ENCODE measurements at regions not wholly inside any gene's neighbourhood (a gene's known extent, or its start where the extent isn't known, plus 50 kb on each side); places are given as distances from the start of the nearest gene placed in this dataset.

DNA sequence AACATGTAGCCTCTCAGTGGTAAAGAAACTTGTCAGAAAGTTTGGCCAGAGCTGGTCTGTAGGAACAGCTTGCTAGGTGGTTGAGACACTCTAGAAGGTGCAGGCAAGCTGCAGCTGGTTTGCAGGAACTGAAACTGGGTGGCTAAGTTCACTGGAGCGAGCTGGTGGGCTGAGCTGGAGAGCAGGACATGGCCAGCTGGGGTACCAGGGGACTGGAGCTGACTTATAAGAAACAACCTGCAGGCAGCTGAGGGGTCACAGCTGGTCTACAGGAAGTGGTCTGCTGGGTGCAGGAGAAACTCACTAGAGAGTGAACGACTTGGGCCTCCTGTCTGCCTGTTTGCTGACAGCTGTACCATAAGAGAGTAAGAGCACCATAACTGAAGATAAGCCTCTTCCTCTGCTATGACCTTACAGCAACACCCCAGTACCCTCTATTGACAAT is 157.1 kb upstream of the LNX1 start:
- ChIA-PET POLR2A (no interaction called here), CTCF (interaction anchor here (1.0 kb wide), 1 partner anchor 17 kb away, joined by 3 read pairs; no protein-coding TSS in a partner anchor)
- ATAC-seq (no peak), DNase-seq (no peak)
- no peaks in the 10 kb centered on the region for H3K36me3 Mint-ChIP-seq (ENCODE audit: low read depth)
- H3K4me1 Mint-ChIP-seq (ENCODE audit: low read depth) = no peaks in the 10 kb centered on the region
- H3K4me3 Mint-ChIP-seq = no peak overlapping the region
- no peak overlapping the region for H3K27ac Mint-ChIP-seq
- H3K27me3 Mint-ChIP-seq (ENCODE audit: low read depth) = peaks cover 2% of the 10 kb centered on the region
- H3K9me3 Mint-ChIP-seq (ENCODE audit: insufficient read depth) = no peaks in the 10 kb centered on the region

GRCh38 chr4:53747401-53747800 is 156.1 kb upstream of the LNX1 start:
- ATAC-seq = no peak
- ChIA-PET CTCF (interaction anchor here (1.0 kb wide), 1 partner anchor 18 kb away, joined by 3 read pairs; no protein-coding TSS in a partner anchor), POLR2A (no interaction called here)
- Mint-ChIP-seq H3K36me3 (ENCODE audit: low read depth) (no peaks in the 10 kb centered on the region), H3K4me3 (no peak overlapping the region), H3K27ac (no peak overlapping the region), H3K27me3 (ENCODE audit: low read depth) (peaks cover 2% of the 10 kb centered on the region), H3K4me1 (ENCODE audit: low read depth) (no peaks in the 10 kb centered on the region), H3K9me3 (ENCODE audit: insufficient read depth) (no peaks in the 10 kb centered on the region)
- no peak for DNase-seq

DNA sequence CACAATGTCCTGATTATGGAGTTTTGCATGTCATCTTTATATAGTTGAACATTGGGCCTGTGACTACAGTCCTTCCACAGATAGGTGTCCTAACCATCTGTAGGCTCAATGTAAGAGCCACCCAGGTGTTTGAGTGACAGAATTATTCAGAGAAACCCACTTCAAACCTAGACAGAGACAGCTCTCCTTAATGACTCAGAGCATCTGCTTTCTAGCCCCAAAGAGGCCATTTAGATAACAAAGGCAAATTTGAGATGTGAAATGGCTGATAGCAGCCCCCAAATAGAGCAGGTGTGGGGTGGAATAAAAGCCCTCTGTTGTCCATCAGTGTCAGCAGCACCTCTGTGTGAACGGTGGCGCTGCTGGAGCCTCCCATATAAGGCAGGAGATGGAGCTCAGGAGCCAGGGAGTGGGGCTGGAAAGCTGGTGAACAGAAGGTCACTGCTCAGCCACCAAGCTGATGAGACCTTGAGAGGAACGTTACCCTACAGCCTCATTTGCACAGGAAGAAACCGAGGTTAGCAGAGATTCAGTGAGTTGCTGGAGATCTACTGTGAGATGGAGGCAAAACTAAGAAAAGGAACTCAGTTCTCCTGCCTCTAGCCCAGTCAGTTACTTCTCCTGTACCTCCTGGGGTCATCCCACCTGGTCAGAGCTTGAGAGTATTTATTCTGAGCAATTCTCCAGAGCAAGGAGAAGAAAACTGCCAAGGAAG is 153.3 kb upstream of the LNX1 start:
- peaks cover 2% of the 10 kb centered on the region for H3K27me3 Mint-ChIP-seq (ENCODE audit: low read depth)
- H3K4me1 Mint-ChIP-seq (ENCODE audit: low read depth) = no peaks in the 10 kb centered on the region
- H3K36me3 Mint-ChIP-seq (ENCODE audit: low read depth) = no peaks in the 10 kb centered on the region
- POLR2A ChIA-PET = no interaction called here
- no peaks in the 10 kb centered on the region for H3K9me3 Mint-ChIP-seq (ENCODE audit: insufficient read depth)
- DNase-seq = no peak
- H3K4me3 Mint-ChIP-seq = no peak overlapping the region
- ATAC-seq = no peak
- H3K27ac Mint-ChIP-seq = no peak overlapping the region
- CTCF ChIA-PET = no interaction called here

DNA sequence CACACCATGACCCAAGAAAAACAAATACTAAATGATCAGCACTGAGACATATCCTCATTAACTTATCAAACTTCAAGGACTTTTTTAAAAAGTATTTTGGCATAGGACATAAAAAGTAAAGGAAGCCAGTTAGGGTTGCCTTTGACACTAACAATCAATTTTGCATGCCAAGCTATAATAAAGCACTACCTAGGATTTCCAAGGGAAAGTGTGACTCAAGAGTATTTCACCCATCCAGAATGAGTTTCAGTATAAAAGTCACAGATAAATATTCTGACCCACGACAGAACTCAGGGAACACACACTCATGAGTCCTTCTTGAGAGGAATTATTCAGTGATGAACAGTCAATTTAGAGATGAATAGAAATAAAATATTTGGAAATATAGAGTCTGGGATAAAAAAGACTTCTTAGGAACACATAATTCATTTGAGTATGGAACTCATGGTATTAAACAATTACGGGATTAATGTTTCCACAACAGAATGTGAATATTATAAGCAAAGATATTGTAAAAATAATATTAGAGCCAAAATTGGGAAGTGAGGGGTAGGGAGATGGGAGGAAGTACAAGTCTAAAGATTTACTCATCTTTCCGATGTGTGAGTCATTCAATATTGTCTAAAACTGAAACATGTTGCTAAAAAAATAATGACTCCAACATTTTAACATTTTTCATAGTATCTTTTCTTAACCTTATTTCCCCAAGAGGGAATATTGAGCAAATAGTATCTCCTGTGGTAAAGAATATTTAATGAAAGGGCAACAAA is 143.5 kb upstream of the LNX1 start:
- H3K36me3 Mint-ChIP-seq (ENCODE audit: low read depth) = no peaks in the 10 kb centered on the region
- H3K4me3 Mint-ChIP-seq = no peak overlapping the region
- no peaks in the 10 kb centered on the region for H3K27me3 Mint-ChIP-seq (ENCODE audit: low read depth)
- ChIA-PET POLR2A (no interaction called here), CTCF (no interaction called here)
- ATAC-seq (no peak), DNase-seq (no peak)
- no peak overlapping the region for H3K27ac Mint-ChIP-seq
- H3K9me3 Mint-ChIP-seq (ENCODE audit: insufficient read depth) = peaks cover 4% of the 10 kb centered on the region
- no peaks in the 10 kb centered on the region for H3K4me1 Mint-ChIP-seq (ENCODE audit: low read depth)

GRCh38 chr4:53734182-53734581 is 142.9 kb upstream of the LNX1 start:
- no peaks in the 10 kb centered on the region for H3K27me3 Mint-ChIP-seq (ENCODE audit: low read depth)
- DNase-seq (no peak), ATAC-seq (no peak)
- ChIA-PET POLR2A (no interaction called here), CTCF (no interaction called here)
- H3K4me3 Mint-ChIP-seq = no peak overlapping the region
- H3K4me1 Mint-ChIP-seq (ENCODE audit: low read depth) = no peaks in the 10 kb centered on the region
- no peak overlapping the region for H3K27ac Mint-ChIP-seq
- H3K36me3 Mint-ChIP-seq (ENCODE audit: low read depth) = no peaks in the 10 kb centered on the region
- H3K9me3 Mint-ChIP-seq (ENCODE audit: insufficient read depth) = peaks cover 4% of the 10 kb centered on the region

DNA sequence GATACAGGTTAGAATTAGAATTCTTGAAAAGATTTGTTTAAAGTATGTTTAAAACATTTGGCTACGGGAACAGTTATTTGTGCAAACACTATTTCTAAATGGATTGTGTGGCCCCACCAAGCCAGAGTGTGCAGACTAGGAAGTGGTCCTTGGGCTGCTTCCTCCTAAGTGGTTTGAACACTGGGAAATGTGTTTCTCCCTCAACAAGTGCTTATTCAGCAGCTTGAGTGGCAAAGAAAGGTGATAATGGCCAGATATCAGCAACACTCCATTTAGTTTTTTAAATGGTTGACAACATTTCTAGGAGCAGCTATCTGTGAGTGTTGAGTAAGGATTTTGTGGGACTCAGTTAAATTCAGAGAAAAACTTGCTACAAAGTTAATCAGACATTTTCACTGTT is 141.4 kb upstream of the LNX1 start:
- Mint-ChIP-seq H3K9me3 (ENCODE audit: insufficient read depth) (peaks cover 4% of the 10 kb centered on the region), H3K27me3 (ENCODE audit: low read depth) (no peaks in the 10 kb centered on the region), H3K36me3 (ENCODE audit: low read depth) (no peaks in the 10 kb centered on the region), H3K4me1 (ENCODE audit: low read depth) (no peaks in the 10 kb centered on the region), H3K4me3 (no peak overlapping the region), H3K27ac (no peak overlapping the region)
- CTCF ChIA-PET = no interaction called here
- DNase-seq (no peak), ATAC-seq (no peak)
- POLR2A ChIA-PET = no interaction called here

DNA sequence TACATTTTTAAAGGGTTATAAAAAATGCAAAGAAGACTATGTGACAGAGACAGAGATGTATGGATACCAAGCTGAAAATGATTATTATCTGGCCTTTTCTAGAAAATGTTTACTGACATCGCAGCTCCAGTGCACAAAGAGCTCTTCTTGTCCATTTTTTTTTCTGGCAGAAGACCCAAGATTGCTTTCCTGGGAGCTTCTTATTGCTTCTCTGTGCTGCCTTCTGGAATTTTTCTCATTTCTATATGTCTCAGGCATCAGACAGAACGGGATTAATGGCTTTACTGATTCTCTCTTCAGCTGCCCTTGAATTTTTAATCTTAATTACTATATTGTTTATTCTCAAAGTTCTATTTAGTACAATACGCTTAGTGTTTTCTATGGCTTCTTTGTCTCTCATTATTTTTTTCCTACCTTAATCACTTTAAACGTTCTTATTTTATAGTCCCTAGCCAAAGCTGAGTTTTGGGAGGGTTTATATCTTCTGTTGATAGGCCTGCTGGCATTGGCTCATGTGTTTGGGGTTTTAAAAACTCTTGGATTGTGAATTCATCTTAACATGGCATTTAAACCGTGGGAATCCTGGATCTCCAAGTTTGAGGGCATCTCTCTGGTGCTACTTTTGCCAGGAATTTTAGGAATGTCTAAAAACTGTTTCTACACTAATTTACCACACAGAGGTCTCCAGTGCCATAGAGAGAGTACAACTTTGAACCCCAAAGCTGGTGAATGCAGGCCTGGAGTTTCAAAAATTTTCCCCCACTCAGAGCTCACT is 138.9 kb upstream of the LNX1 start:
- ATAC-seq (no peak), DNase-seq (no peak)
- no peaks in the 10 kb centered on the region for H3K36me3 Mint-ChIP-seq (ENCODE audit: low read depth)
- H3K27me3 Mint-ChIP-seq (ENCODE audit: low read depth) = no peaks in the 10 kb centered on the region
- POLR2A ChIA-PET = interaction anchor here (0.7 kb wide), 1 partner anchor 21 kb away, joined by 4 read pairs; no protein-coding TSS in a partner anchor
- CTCF ChIA-PET = no interaction called here
- H3K4me1 Mint-ChIP-seq (ENCODE audit: low read depth) = no peaks in the 10 kb centered on the region
- no peak overlapping the region for H3K4me3 Mint-ChIP-seq
- H3K27ac Mint-ChIP-seq = no peak overlapping the region
- H3K9me3 Mint-ChIP-seq (ENCODE audit: insufficient read depth) = peaks cover 1% of the 10 kb centered on the region

DNA sequence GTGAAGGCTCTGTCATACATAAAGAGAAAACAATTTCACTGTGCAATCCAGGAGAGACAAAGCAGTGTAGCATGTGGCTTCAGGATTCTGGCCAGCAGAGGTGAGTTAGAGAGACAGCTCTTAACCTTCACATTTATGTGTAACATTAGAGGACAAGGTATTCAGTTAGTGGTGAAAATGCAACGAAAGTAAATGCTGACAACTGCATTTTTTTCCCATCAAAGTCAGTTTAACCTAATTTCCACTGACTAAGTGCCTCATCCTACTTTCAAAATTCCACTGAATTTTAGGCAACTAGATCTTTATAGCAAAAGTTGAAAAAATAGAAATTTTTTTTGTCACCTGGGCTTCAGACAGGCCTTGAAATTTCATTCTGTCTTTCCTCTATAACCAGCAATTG is 130.8 kb upstream of the LNX1 start:
- Mint-ChIP-seq H3K4me1 (ENCODE audit: low read depth) (no peaks in the 10 kb centered on the region), H3K27ac (no peak overlapping the region), H3K27me3 (ENCODE audit: low read depth) (peaks cover 4% of the 10 kb centered on the region), H3K4me3 (no peak overlapping the region), H3K36me3 (ENCODE audit: low read depth) (no peaks in the 10 kb centered on the region), H3K9me3 (ENCODE audit: insufficient read depth) (no peaks in the 10 kb centered on the region)
- ChIA-PET CTCF (no interaction called here), POLR2A (no interaction called here)
- no peak for ATAC-seq
- DNase-seq = no peak

- H3K9me3 Mint-ChIP-seq (ENCODE audit: insufficient read depth) = no peaks in the 10 kb centered on the region
- no peak overlapping the region for H3K4me3 Mint-ChIP-seq
- no peak overlapping the region for H3K27ac Mint-ChIP-seq
- CTCF ChIA-PET = no interaction called here
- ATAC-seq (no peak), DNase-seq (no peak)
- POLR2A ChIA-PET = no interaction called here
- H3K27me3 Mint-ChIP-seq (ENCODE audit: low read depth) = peaks cover 4% of the 10 kb centered on the region
- H3K36me3 Mint-ChIP-seq (ENCODE audit: low read depth) = no peaks in the 10 kb centered on the region
- no peaks in the 10 kb centered on the region for H3K4me1 Mint-ChIP-seq (ENCODE audit: low read depth)
Observed at GRCh38 chr4:53721263-53721662, 130.0 kb upstream of the LNX1 start.

DNA sequence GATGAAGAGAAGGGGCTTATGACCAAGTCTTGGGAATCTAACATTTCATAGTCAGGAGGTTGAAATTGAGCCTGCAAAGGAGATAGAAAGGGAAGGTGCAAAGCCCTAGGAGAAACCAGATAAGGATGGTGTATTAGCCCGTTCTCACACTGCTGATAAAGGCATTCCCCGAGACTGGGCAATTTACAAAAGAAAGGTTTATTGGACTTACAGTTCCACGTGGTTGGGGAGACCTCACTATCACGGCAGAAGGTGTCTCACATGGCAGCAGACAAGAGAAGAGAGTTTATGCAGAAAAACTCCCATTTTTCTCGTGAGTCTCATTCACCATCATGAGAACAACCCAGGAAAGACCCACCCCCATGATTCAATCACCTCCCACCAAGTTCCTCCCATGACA is 129.5 kb upstream of the LNX1 start:
- ATAC-seq (no peak), DNase-seq (no peak)
- Mint-ChIP-seq H3K4me1 (ENCODE audit: low read depth) (no peaks in the 10 kb centered on the region), H3K27me3 (ENCODE audit: low read depth) (peaks cover 6% of the 10 kb centered on the region), H3K36me3 (ENCODE audit: low read depth) (no peaks in the 10 kb centered on the region), H3K9me3 (ENCODE audit: insufficient read depth) (no peaks in the 10 kb centered on the region), H3K27ac (no peak overlapping the region), H3K4me3 (no peak overlapping the region)
- ChIA-PET POLR2A (no interaction called here), CTCF (no interaction called here)

DNA sequence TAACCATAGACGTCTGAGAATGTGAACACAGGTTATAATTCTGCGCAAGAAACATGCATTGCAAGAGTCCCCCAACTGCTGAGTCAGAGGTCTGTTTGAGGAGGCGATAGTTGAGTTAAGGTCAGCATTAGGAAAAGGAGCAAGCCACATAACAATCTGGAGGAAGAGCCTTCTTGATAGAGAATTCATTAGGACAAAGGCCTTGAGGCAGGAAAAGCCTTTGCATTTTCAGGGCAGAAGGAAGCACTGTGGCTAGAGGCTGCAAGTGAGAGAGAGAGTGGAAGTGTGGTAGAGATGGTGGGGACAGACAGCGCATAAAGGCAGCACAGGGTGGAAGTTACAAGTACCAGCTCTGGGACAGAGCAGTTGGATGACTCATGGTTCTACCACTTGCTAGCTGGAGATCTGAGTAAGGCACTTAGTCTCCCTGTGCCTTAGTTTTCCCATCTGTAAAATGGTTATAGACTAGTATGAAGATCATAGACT is 125.8 kb upstream of the LNX1 start:
- CTCF ChIA-PET = no interaction called here
- H3K9me3 Mint-ChIP-seq (ENCODE audit: insufficient read depth) = no peaks in the 10 kb centered on the region
- peaks cover 11% of the 10 kb centered on the region for H3K27me3 Mint-ChIP-seq (ENCODE audit: low read depth)

DNA sequence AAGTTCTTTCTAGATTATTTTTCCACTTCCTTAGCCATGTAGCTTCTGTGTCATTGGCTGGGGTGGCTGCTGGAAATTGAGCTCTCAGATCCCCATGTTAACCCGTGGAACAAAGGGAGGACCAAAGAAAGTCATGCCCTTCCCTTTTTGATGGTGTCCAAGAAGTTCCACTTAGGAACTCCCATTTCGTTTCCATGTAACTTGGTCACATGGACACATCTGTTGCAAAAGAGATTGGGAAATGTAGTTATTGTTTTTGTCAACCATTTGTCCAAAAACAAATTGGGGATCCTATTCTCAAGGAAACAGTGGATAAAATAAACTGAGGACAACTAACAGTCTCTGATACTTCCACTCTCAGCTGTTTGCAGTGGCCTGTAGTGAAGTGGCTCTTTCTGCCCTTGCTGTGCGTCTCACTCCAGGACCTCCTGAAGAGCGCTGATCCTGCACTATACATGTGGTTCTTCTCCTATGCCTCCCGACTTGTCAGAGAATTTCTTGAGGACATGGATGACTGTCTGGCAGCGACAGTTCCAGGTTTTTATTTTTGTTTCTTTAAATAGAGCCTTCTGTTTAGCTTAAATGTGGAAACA is 125.3 kb upstream of the LNX1 start:
- Mint-ChIP-seq H3K27me3 (ENCODE audit: low read depth) (peaks cover 11% of the 10 kb centered on the region), H3K27ac (no peak overlapping the region), H3K36me3 (ENCODE audit: low read depth) (no peaks in the 10 kb centered on the region), H3K9me3 (ENCODE audit: insufficient read depth) (no peaks in the 10 kb centered on the region), H3K4me1 (ENCODE audit: low read depth) (no peaks in the 10 kb centered on the region), H3K4me3 (no peak overlapping the region)
- POLR2A ChIA-PET = no interaction called here
- CTCF ChIA-PET = no interaction called here
- ATAC-seq (no peak), DNase-seq (no peak)

More for the DNA sequence above, 125.8 kb upstream of the LNX1 start:
- DNase-seq = no peak
- POLR2A ChIA-PET = no interaction called here
- Mint-ChIP-seq H3K4me1 (ENCODE audit: low read depth) (no peaks in the 10 kb centered on the region), H3K4me3 (no peak overlapping the region), H3K36me3 (ENCODE audit: low read depth) (no peaks in the 10 kb centered on the region), H3K27ac (no peak overlapping the region)
- ATAC-seq = no peak
